ENCODE measurements at regions not wholly inside any gene's neighbourhood (a gene's known extent, or its start where the extent isn't known, plus 50 kb on each side); places are given as distances from the start of the nearest gene placed in this dataset.

DNA sequence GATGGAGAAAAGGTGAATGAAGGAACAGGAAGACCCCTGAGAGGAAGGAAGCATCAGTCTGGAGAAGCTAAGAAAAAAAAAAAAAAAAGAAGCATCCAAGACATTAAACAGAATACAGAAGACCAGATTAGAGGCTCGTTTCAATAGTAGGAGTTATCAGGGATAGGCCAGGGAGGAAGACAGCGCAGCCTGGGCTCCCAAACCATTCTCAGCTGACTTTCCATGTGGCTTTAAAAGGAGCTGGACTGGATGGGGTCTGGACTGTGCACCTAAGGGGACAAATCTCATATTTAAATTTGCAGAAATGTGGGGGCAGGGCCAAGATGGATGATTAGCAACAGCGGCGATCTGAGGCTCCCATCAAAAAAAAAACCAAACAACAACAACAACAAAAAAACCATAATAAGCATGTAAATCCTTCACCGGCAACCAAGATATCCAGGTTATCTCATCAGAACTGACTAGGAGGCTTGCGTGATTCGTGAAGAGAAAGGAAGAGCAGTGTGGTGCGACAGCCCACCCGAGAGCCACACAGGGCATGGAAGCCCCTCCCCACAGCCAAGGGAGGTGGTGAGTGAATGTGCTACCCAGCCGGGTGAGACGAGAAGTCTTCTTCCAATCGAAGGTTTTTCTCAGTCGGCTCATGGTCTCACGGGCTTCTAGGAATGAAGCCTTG, 114.9 kb upstream of the ADAMTS16 start:
- H3K27ac ChIP-seq (ENCODE audit: poor library complexity, severe bottlenecking): no peak overlapping the region
- H3K9me3 ChIP-seq (ENCODE audit: severe bottlenecking): no peaks in the 10 kb centered on the region
- TF ChIP-seq, protein P1, sequence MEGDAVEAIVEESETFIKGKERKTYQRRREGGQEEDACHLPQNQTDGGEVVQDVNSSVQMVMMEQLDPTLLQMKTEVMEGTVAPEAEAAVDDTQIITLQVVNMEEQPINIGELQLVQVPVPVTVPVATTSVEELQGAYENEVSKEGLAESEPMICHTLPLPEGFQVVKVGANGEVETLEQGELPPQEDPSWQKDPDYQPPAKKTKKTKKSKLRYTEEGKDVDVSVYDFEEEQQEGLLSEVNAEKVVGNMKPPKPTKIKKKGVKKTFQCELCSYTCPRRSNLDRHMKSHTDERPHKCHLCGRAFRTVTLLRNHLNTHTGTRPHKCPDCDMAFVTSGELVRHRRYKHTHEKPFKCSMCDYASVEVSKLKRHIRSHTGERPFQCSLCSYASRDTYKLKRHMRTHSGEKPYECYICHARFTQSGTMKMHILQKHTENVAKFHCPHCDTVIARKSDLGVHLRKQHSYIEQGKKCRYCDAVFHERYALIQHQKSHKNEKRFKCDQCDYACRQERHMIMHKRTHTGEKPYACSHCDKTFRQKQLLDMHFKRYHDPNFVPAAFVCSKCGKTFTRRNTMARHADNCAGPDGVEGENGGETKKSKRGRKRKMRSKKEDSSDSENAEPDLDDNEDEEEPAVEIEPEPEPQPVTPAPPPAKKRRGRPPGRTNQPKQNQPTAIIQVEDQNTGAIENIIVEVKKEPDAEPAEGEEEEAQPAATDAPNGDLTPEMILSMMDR (IDR thresholded peaks at IDR 0.05; ENCODE audit: poor library complexity, severe bottlenecking): no peak
- DNase-seq (ENCODE audit: low spot score) (no peak), ATAC-seq (ENCODE audit: low read depth) (no peak)
- H3K36me3 ChIP-seq (ENCODE audit: low read depth): no peaks in the 10 kb centered on the region
- peaks cover 5% of the 10 kb centered on the region for H3K27me3 ChIP-seq (ENCODE audit: insufficient read depth, poor library complexity, severe bottlenecking)
- H3K4me3 ChIP-seq (ENCODE audit: severe bottlenecking): peak overlapping the region; percentile 4
- H3K4me1 ChIP-seq (ENCODE audit: insufficient read depth, poor library complexity, severe bottlenecking): no peaks in the 10 kb centered on the region

DNA sequence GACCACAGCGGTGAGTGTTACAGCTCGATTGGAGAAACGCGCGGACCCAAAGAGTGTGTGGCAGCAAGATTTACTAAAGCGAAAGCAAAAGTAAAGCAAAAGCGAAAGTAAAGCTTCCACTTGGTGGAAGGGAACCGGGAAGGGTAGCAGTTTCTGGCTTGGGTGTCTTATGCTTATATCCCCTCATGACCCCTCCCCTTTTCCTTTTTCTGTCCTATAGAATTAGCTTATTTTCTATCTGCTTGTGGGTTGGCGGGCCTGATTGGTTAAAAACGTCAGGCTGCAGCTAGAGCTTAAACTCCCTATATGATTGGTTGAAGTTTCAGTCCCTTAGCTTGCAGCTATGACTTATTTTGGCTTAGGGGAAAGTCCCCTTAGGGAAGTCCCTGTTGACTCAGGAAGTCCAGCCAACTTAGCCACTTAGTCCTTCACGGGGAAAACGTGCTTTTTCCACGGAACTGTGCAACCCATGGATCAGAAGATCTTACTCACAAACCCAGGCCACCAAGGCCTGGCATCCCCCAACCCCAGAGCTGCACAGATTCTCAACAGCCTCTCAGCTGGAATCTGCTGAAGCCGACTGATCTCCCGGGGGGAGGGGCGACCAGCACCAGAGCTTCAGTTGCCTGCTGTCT, 114.2 kb upstream of the ADAMTS16 start:
- ATAC-seq (ENCODE audit: low read depth) (no peak), DNase-seq (ENCODE audit: low spot score) (no peak)
- Histone ChIP-seq H3K4me3 (ENCODE audit: severe bottlenecking) (peak overlapping the region; percentile 4), H3K36me3 (ENCODE audit: low read depth) (no peaks in the 10 kb centered on the region), H3K9me3 (ENCODE audit: severe bottlenecking) (no peaks in the 10 kb centered on the region), H3K27ac (ENCODE audit: poor library complexity, severe bottlenecking) (no peak overlapping the region), H3K27me3 (ENCODE audit: insufficient read depth, poor library complexity, severe bottlenecking) (peaks cover 5% of the 10 kb centered on the region), H3K4me1 (ENCODE audit: insufficient read depth, poor library complexity, severe bottlenecking) (no peaks in the 10 kb centered on the region)
- TF ChIP-seq, protein P1 (IDR thresholded peaks at IDR 0.05; ENCODE audit: poor library complexity, severe bottlenecking): no peak

DNA sequence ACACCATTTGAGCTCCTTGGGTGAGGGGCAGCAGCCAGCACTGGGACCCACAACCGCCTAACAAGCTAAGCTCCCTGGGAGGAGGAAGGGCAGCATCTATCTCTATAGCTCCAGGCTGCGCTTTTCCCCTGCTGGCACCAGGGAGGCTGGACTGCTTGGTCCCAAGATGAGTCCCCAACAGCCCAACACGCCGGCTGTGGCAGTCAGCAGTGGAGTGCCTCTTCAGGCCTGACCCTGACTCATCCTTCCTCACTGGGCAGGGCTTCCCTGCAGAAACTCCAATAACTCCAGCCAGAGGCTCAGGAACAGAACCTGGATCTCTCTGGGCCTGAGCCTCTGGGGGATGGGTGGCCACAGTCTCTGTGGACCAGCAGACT, 113.7 kb upstream of the ADAMTS16 start:
- H3K9me3 ChIP-seq (ENCODE audit: severe bottlenecking): no peaks in the 10 kb centered on the region
- H3K4me3 ChIP-seq (ENCODE audit: severe bottlenecking): no peak overlapping the region
- TF ChIP-seq, protein P1 (IDR thresholded peaks at IDR 0.05; ENCODE audit: poor library complexity, severe bottlenecking): no peak
- no peak overlapping the region for H3K27ac ChIP-seq (ENCODE audit: poor library complexity, severe bottlenecking)
- H3K27me3 ChIP-seq (ENCODE audit: insufficient read depth, poor library complexity, severe bottlenecking): peaks cover 8% of the 10 kb centered on the region
- H3K36me3 ChIP-seq (ENCODE audit: low read depth): no peaks in the 10 kb centered on the region
- DNase-seq (ENCODE audit: low spot score) (no peak), ATAC-seq (ENCODE audit: low read depth) (no peak)
- no peaks in the 10 kb centered on the region for H3K4me1 ChIP-seq (ENCODE audit: insufficient read depth, poor library complexity, severe bottlenecking)

DNA sequence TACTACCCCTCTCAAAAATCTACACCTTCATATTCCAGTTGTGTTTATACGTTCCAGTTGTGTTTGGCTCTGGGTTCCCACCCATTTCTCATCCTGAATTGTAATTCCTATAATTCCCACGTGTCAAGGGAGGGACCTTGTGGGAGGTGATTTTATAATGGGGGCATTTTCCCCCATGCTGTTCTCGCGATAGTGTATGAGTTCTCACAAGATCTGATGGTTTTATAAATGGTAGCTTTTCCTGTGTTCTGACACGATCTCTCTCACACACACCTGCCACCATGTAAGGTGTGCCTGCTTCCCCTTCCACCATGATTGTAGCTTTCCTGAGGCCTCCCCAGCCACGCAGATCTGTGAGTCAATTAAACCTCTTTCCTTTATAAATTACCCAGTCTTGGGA, 108.5 kb upstream of the ADAMTS16 start:
- H3K4me3 ChIP-seq (ENCODE audit: severe bottlenecking): no peak overlapping the region
- TF ChIP-seq, protein P1 (IDR thresholded peaks at IDR 0.05; ENCODE audit: poor library complexity, severe bottlenecking): no peak
- H3K36me3 ChIP-seq (ENCODE audit: low read depth): no peaks in the 10 kb centered on the region
- no peak for ATAC-seq (ENCODE audit: low read depth)
- H3K27ac ChIP-seq (ENCODE audit: poor library complexity, severe bottlenecking): no peak overlapping the region
- DNase-seq (ENCODE audit: low spot score): no peak
- no peaks in the 10 kb centered on the region for H3K9me3 ChIP-seq (ENCODE audit: severe bottlenecking)
- H3K27me3 ChIP-seq (ENCODE audit: insufficient read depth, poor library complexity, severe bottlenecking): peaks cover 30% of the 10 kb centered on the region
- no peaks in the 10 kb centered on the region for H3K4me1 ChIP-seq (ENCODE audit: insufficient read depth, poor library complexity, severe bottlenecking)

DNA sequence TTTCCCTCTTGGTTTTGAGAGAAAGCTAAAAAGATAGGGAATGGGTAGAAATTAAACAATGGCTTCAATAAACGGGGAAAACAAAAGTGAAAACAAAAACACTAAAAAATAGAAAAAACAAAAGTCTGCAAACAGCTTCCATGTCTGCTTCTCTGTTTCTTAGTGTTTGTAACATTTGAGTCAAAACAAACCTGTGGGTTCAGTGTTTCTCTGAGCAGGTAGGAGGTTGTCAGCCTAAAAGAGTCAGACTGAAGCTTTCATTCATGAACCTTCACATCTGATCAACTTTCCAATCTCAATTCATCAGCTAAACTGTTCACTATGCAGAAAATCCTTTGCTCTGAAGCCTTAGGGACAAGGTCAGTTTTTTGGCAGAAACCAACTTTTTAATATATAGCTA, 102.5 kb upstream of the ADAMTS16 start:
- no peak for ATAC-seq (ENCODE audit: low read depth)
- Histone ChIP-seq H3K4me3 (ENCODE audit: severe bottlenecking) (no peak overlapping the region), H3K4me1 (ENCODE audit: insufficient read depth, poor library complexity, severe bottlenecking) (no peaks in the 10 kb centered on the region), H3K9me3 (ENCODE audit: severe bottlenecking) (no peaks in the 10 kb centered on the region), H3K36me3 (ENCODE audit: low read depth) (no peaks in the 10 kb centered on the region), H3K27me3 (ENCODE audit: insufficient read depth, poor library complexity, severe bottlenecking) (peaks cover 44% of the 10 kb centered on the region), H3K27ac (ENCODE audit: poor library complexity, severe bottlenecking) (no peak overlapping the region)
- TF ChIP-seq, protein P1 (IDR thresholded peaks at IDR 0.05; ENCODE audit: poor library complexity, severe bottlenecking): no peak
- DNase-seq (ENCODE audit: low spot score): no peak
